GM20000 (cell line): ENCODE measurements at regions not wholly inside any gene's neighbourhood (a gene's known extent, or its start where the extent isn't known, plus 50 kb on each side); places are given as distances from the start of the nearest gene placed in this dataset.

Source experiments
- DNase-seq: peaks from one replicate; pipeline ENCODE4 v3.0.0; 2012; ENCODE audit warnings: low spot score
- CTCF ChIP-seq: IDR thresholded peaks from 2 replicates; pipeline ENCODE4 v1.5.1; 2012; ENCODE audit warnings: mild to moderate bottlenecking, control low read depth; ENCODE audit errors: extremely low read depth, missing control alignments

DNA sequence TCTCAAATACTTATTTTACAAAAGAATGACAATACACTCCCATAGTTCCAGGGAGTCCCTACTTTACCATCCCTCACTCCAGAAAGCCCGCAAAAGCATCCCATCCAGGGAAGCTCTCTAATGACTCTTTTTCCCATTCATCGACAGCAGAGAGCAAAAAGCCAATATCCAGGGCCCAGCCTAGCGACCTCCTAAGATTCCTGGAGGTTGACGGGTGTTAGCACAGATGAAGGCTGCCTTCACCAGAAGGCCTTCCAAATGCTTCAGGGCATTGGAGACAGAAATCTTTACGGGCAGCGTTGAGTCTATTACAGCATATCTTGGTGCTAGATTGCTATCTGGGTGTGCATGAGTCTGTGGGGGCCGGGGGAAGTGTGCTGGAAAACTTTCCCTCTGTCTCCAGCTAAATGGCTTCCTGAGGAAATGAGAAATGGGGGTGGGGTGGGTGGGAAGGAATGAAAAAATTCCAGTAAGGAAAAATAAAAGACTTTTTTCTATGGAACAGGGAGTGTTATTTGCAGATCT, 136.6 kb downstream of the PROX1 start:
- no peak for TF ChIP-seq CTCF
- no peak for DNase-seq

DNA sequence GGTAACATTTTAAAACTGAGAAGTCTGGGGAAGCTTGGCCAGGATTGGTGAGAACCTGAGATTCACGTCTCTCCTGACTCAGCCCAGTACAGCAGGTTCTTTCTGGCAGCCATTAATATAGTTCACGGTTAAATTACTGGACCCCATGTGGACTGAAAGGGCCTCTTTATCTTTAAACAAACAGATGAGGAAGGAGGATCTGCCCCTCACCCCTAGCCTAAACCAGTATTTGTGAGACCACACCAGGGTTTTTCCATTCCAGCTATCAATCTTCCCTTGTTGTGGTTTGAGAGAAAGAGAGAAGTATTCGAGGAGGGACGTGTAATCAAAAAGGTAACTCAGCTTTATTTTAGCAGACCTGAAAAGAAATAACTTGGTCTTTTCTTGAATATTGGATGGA, 137.1 kb downstream of the PROX1 start:
- no peak for DNase-seq
- no peak for TF ChIP-seq CTCF

DNA sequence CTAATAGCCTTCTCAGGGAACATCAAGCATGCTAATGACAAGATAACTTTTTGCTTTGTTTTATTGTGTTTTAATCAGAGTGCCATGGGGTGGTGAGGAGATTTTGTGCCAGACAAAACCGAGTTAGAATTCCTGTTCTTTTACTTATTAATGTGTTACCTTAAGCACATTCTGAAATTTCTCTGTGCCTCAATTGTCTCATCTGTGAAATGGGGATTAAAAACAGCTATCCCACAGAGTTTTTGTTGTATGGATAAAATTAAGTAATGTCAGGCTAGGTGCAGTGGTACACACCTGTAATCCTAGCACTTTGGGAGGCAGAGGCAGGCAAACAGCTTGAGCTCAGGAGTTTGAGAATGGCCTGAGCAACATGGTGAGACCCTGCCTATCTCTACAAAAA, 138.0 kb downstream of the PROX1 start:
- no peak for TF ChIP-seq CTCF
- DNase-seq, result no peak

- TF ChIP-seq CTCF, result no peak
Observed at GRCh38 chr1:214126697-214127146, 138.9 kb downstream of the PROX1 start.

DNA sequence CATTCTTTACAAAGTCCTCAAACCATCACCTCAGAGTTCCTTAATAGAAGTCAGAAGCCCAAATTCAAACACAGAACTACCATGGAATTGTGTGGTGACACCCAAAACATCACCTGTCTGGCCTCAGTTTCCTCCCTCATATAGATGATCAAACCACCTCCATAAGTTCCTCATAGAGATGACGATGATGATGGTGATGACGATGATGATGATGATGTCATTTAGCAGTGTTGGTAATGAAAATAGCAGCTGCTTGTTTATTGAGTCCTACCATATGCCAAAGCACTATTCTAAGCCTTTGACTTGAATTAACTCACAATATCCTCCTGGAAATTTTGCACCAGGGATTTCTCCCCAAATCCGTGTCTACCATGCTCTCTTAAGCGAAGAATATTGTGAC, 139.9 kb downstream of the PROX1 start:
- TF ChIP-seq CTCF, result no peak
- no peak for DNase-seq

More at GRCh38 chr1:214126697-214127146, 138.9 kb downstream of the PROX1 start:
- DNase-seq, result no peak

DNA sequence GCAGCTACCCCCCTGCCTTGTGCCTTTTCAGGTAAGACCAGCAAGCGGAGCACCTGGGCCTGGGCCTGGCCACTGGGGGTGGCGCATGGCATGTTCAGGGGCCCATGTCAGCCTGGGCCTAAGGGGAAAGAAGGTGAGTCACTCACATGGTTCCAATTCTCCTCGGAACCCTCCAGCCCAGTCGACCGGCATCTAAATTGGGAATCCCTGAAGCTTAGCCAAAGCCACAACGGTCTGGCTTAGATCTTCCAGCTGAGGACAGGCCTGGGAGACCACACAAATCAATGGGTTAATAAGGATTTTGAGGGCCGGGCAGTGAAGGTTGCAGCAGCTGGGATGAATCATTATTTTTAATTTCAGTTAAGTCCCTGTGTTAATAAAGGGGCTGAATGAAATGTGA, 145.1 kb upstream of the SMYD2 start:
- no peak for DNase-seq
- TF ChIP-seq CTCF, result no peak

DNA sequence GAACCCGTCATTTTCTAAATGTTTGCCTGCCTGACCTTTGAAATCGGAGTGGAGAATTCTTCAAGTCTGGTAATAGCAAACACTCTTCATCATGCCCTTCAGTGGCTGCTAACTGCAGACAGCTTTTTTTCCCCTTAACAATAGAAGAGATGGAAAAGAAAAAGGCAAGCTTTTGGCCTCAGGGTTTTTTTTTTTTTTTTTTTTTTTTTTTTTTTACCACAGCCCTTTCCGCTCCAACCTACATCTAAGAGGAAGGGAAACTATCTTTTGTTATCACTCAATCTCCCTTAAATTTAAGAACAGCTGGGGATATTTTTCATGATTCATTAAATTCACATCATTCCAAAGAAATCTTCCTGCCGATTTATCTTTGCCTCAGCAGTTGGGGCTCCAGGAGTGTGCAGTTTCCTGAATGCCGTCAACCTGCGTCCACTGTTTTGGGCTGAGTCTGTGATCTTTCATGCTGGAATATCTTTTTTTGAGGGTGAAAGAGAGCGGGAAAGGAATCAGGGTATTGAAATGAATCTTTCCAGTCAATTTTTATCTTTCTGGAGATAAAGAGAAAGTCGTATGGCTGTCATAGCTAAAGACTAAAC, 144.5 kb upstream of the SMYD2 start:
- DNase-seq, result no peak
- no peak for TF ChIP-seq CTCF
